B cell (primary cell): ENCODE measurements at regions not wholly inside any gene's neighbourhood (a gene's known extent, or its start where the extent isn't known, plus 50 kb on each side); places are given as distances from the start of the nearest gene placed in this dataset.

Experiments used
- ATAC-seq: fragments of 200-7000 bp; cut with Tn5 transposase; one replicate; pipeline ENCODE4 v1.10.0; 2021; ENCODE audit warnings: low read depth, mild to moderate bottlenecking, moderate number of reproducible peaks, moderate library complexity
- CTCF ChIA-PET: fragments of 350-600 bp; sonication (Branson Sonifier 250); formaldehyde crosslinking; loops from one replicate; lab custom pipeline; 2021; ENCODE audit warnings: antibody characterized with exemption, inconsistent platforms; lab: Charles Lee
- POLR2A ChIA-PET: fragments of 350-600 bp; sonication (Branson Sonifier 250); formaldehyde crosslinking; loops from one replicate; lab custom pipeline; 2021; ENCODE audit warnings: antibody characterized with exemption; lab: Charles Lee
- DNase-seq: peaks from one replicate; pipeline ENCODE4 v3.0.0; 2013
- H2AFZ ChIP-seq: 2 replicates; pipeline ENCODE4 v1.6.1; 2012; ENCODE audit warnings: mild to moderate bottlenecking, low read depth, low read length; ENCODE audit not compliant: insufficient read depth, poor library complexity, severe bottlenecking
- H3K27ac ChIP-seq, 2 donors: 1 replicate in 1 of 2; 2 replicates in 1 of 2; pipeline ENCODE4 v1.5.1; 2012 to 2013; ENCODE audit warnings: low read length in 2 of 2, mild to moderate bottlenecking in 2 of 2, moderate library complexity in 1 of 2
- H3K27me3 ChIP-seq, 4 experiments: fragments of 200-600 bp in 1 of 4; sonication (generic) in 1 of 4; replicated peaks in 1 of 4; 1 replicate in 2 of 4; 2 replicates in 2 of 4; pipeline versions ENCODE4 v1.6.1 to v1.7.0; 2013 to 2016; ENCODE audit warnings: low read length in 3 of 4, mild to moderate bottlenecking in 2 of 4, mixed read lengths in 1 of 4, moderate library complexity in 1 of 4; ENCODE audit not compliant: insufficient read depth in 4 of 4, control insufficient read depth in 3 of 4; ENCODE audit errors: control extremely low read depth in 1 of 4
- H3K36me3 ChIP-seq, 2 experiments: replicated peaks in 1 of 2; 1 replicate in 1 of 2; 2 replicates in 1 of 2; pipeline versions ENCODE4 v1.6.1 to v1.7.1; 2013; ENCODE audit warnings: low read length in 1 of 2; ENCODE audit not compliant: insufficient read depth in 2 of 2, control insufficient read depth in 1 of 2; ENCODE audit errors: control extremely low read depth in 1 of 2, extremely low read depth in 1 of 2
- H3K4me1 ChIP-seq, 2 donors: fragments of 200-600 bp in 1 of 2; sonication (generic) in 1 of 2; 1 replicate in 1 of 2; 2 replicates in 1 of 2; pipeline versions ENCODE4 v1.5.1 to v1.6.1; 2013 to 2017; ENCODE audit warnings: low read length in 2 of 2; ENCODE audit not compliant: control insufficient read depth in 2 of 2, insufficient read depth in 2 of 2
- H3K4me2 ChIP-seq: replicated peaks from 2 replicates; pipeline ENCODE3; 2012; ENCODE audit warnings: mild to moderate bottlenecking, low read depth, low read length; ENCODE audit not compliant: poor library complexity, severe bottlenecking
- H3K4me3 ChIP-seq, 5 experiments: fragments of 200-600 bp in 1 of 5; sonication (generic) in 1 of 5; 1 replicate in 3 of 5; 2 replicates in 2 of 5; pipeline versions ENCODE4 v1.5.1 to v1.7.0; 2011 to 2016; ENCODE audit warnings: low read length in 4 of 5, mild to moderate bottlenecking in 4 of 5, low read depth in 2 of 5, control low read depth in 1 of 5, moderate library complexity in 1 of 5; ENCODE audit not compliant: insufficient read depth in 1 of 5; ENCODE audit errors: control extremely low read depth in 1 of 5, extremely low read depth in 1 of 5
- H3K79me2 ChIP-seq: fragments of 200-600 bp; sonication (generic); one replicate; pipeline ENCODE4 v1.6.0; 2016; ENCODE audit warnings: low read length; ENCODE audit not compliant: control insufficient read depth, insufficient read depth
- H3K9ac ChIP-seq: fragments of 200-600 bp; sonication (generic); 2 replicates; pipeline ENCODE4 v1.6.1; 2017; ENCODE audit warnings: mild to moderate bottlenecking, low read length, moderate library complexity
- H3K9me3 ChIP-seq, 3 donors: one replicate each; pipeline versions ENCODE4 v1.6.1 to v1.7.1; 2013; ENCODE audit warnings: low read length in 2 of 3; ENCODE audit not compliant: control insufficient read depth in 2 of 3, insufficient read depth in 1 of 3; ENCODE audit errors: control extremely low read depth in 1 of 3
- H4K20me1 ChIP-seq: 2 replicates; pipeline ENCODE4 v1.6.0; 2012; ENCODE audit warnings: mild to moderate bottlenecking, low read length; ENCODE audit not compliant: insufficient read depth, control insufficient read depth, poor library complexity, severe bottlenecking
- H3K27ac Mint-ChIP-seq: one replicate; pipeline ENCODE4 v1.8.0; 2021; ENCODE audit warnings: mixed read lengths
- H3K27me3 Mint-ChIP-seq: one replicate; pipeline ENCODE4 v1.8.0; 2021; ENCODE audit warnings: mixed read lengths
- H3K4me1 Mint-ChIP-seq: one replicate; pipeline ENCODE4 v1.8.0; 2021; ENCODE audit warnings: mixed read lengths
- H3K4me3 Mint-ChIP-seq: one replicate; pipeline ENCODE4 v1.8.0; 2021; ENCODE audit warnings: mixed read lengths
- H3K9me3 Mint-ChIP-seq: one replicate; pipeline ENCODE4 v1.8.0; 2022; ENCODE audit warnings: mixed read lengths; ENCODE audit not compliant: insufficient read depth
- CTCF ChIP-seq: fragments of 200-600 bp; IDR thresholded peaks from one replicate; pipeline ENCODE4 v1.8.0; 2022; ENCODE audit warnings: antibody characterized with exemption, mild to moderate bottlenecking
- EZH2 ChIP-seq: IDR thresholded peaks from 2 replicates; pipeline ENCODE4 v1.6.1; 2012; ENCODE audit warnings: borderline replicate concordance, low read depth, mild to moderate bottlenecking, moderate library complexity, low read length; ENCODE audit not compliant: insufficient read depth, poor library complexity, severe bottlenecking
- WGBS: methylation state at CpG from one replicate; pipeline ENCODE4 v1.1.5; 2013; ENCODE audit warnings: missing lambda C conversion rate; ENCODE audit not compliant: insufficient coverage; 5-methylcytosine and 5-hydroxymethylcytosine counted together
- intact Hi-C: fragments of 100-400 bp; cut with micrococcal nuclease; formaldehyde crosslinking; loops from one replicate; pipeline ENCODE4 v1.10.0; 2022

- ChIA-PET CTCF (no interaction called here), POLR2A (no interaction called here)
- H3K4me1 ChIP-seq, result no peaks in the 10 kb centered on the region
- no peak overlapping the region for H3K27ac ChIP-seq
- DNase-seq, result no peak
- no peaks in the 10 kb centered on the region for H4K20me1 ChIP-seq
- no peak overlapping the region for H3K9ac ChIP-seq
- intact Hi-C loops, result no loop called here
- no peak overlapping the region for H3K4me2 ChIP-seq
- no peaks in the 10 kb centered on the region for H3K27me3 ChIP-seq
- TF ChIP-seq CTCF (no peak), EZH2 (no peak)
- H3K4me3 ChIP-seq, result no peak overlapping the region
- H3K4me3 Mint-ChIP-seq, result no peak overlapping the region
- peaks cover 2% of the 10 kb centered on the region for H3K9me3 Mint-ChIP-seq
- no peaks in the 10 kb centered on the region for H3K36me3 ChIP-seq
- no peak overlapping the region for H3K27ac Mint-ChIP-seq
- H3K27me3 Mint-ChIP-seq, result no peaks in the 10 kb centered on the region
- WGBS, result no CpG with 5 or more reads among the region's 1 CpG
- H3K79me2 ChIP-seq, result no peaks in the 10 kb centered on the region
- H2AFZ ChIP-seq, result no peak overlapping the region
- no peaks in the 10 kb centered on the region for H3K4me1 Mint-ChIP-seq
- ATAC-seq, result no peak
- H3K9me3 ChIP-seq, result no peaks in the 10 kb centered on the region
Measured at GRCh38 chr3:117619805-117620204, 910.2 kb downstream of the TUSC7 start.

GRCh38 chr3:117622171-117622841, 912.7 kb downstream of the TUSC7 start:
- H3K27me3 ChIP-seq, result no peaks in the 10 kb centered on the region
- Mint-ChIP-seq H3K9me3 (peaks cover 2% of the 10 kb centered on the region), H3K27me3 (no peaks in the 10 kb centered on the region), H3K4me3 (no peak overlapping the region), H3K4me1 (no peaks in the 10 kb centered on the region), H3K27ac (no peak overlapping the region)
- H3K9ac ChIP-seq, result no peak overlapping the region
- H3K36me3 ChIP-seq, result no peaks in the 10 kb centered on the region
- H3K4me1 ChIP-seq, result no peaks in the 10 kb centered on the region
- WGBS, result 83% methylated on average over 1 of the region's 4 CpGs
- H3K27ac ChIP-seq, result no peak overlapping the region
- H3K4me3 ChIP-seq, result no peak overlapping the region
- POLR2A ChIA-PET, result no interaction called here
- ATAC-seq (no peak), DNase-seq (no peak)
- TF ChIP-seq EZH2 (no peak), CTCF (no peak)
- CTCF ChIA-PET, result no interaction called here
- no peaks in the 10 kb centered on the region for H3K9me3 ChIP-seq
- H3K79me2 ChIP-seq, result no peaks in the 10 kb centered on the region
- H3K4me2 ChIP-seq, result no peak overlapping the region
- H2AFZ ChIP-seq, result no peak overlapping the region
- H4K20me1 ChIP-seq, result no peaks in the 10 kb centered on the region
- intact Hi-C loops, result no loop called here
